ENCODE measurements at regions not wholly inside any gene's neighbourhood (a gene's known extent, or its start where the extent isn't known, plus 50 kb on each side); places are given as distances from the start of the nearest gene placed in this dataset.

GRCh38 chr10:52855546-52856325, 83.2 kb upstream of the MBL2 start:
- no peak overlapping the region for H3K27ac Mint-ChIP-seq
- no peaks in the 10 kb centered on the region for H3K36me3 Mint-ChIP-seq (ENCODE audit: low read depth)
- WGBS, 2 experiments (ENCODE audit: insufficient coverage in 1 of 2, insufficient read length in 1 of 2), result no CpG with 5 or more reads among the region's 1 CpG
- Histone ChIP-seq H3K4me1 (ENCODE audit: control insufficient read depth, insufficient read depth, low read length) (no peaks in the 10 kb centered on the region), H3K27me3 (ENCODE audit: control insufficient read depth, insufficient read depth, low read length, poor library complexity, severe bottlenecking) (peaks cover 2% of the 10 kb centered on the region), H3K9me3 (ENCODE audit: control insufficient read depth, low read length) (no peaks in the 10 kb centered on the region), H3K27ac (ENCODE audit: low read depth, low read length) (no peak overlapping the region), H3K4me3 (ENCODE audit: low read length) (no peak overlapping the region), H3K36me3 (ENCODE audit: control insufficient read depth, insufficient read depth, low read length) (no peaks in the 10 kb centered on the region), H3K9ac (ENCODE audit: extremely low read depth, low read length, poor library complexity, severe bottlenecking) (no peak overlapping the region)
- peaks cover 7% of the 10 kb centered on the region for H3K4me1 Mint-ChIP-seq
- no peak for DNase-seq
- no peak for TF ChIP-seq CTCF (conservative IDR thresholded peaks at IDR 0.05)
- no peak overlapping the region for H3K4me3 Mint-ChIP-seq
- no peaks in the 10 kb centered on the region for H3K9me3 Mint-ChIP-seq
- no peaks in the 10 kb centered on the region for H3K27me3 Mint-ChIP-seq (ENCODE audit: insufficient read depth)

DNA sequence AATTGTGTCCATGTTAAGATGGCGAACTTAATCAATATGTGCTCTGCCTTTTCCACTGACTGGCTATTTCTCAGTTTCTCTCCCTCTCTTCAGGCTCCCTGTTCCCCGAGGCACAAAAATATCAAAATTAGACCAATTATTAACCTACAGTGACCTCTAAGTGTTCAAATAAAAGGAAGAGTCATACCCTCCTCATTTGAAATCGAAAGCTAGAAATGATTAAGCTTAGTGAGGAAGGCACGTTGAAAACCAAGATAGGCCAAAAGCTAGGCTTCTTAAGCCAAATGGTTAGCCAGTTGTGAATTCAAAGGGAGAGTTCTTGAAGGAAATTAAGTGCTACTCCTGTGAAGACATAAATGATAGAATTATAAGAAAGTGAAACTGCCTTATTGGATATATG, 81.1 kb upstream of the MBL2 start:
- no peaks in the 10 kb centered on the region for H3K27me3 ChIP-seq (ENCODE audit: control insufficient read depth, insufficient read depth, low read length, poor library complexity, severe bottlenecking)
- DNase-seq, result no peak
- no peak overlapping the region for H3K4me3 Mint-ChIP-seq
- no peak overlapping the region for H3K27ac ChIP-seq (ENCODE audit: low read depth, low read length)
- TF ChIP-seq CTCF (conservative IDR thresholded peaks at IDR 0.05), result no peak
- H3K27me3 Mint-ChIP-seq (ENCODE audit: insufficient read depth), result no peaks in the 10 kb centered on the region
- H3K4me3 ChIP-seq (ENCODE audit: low read length), result no peak overlapping the region
- no peaks in the 10 kb centered on the region for H3K9me3 ChIP-seq (ENCODE audit: control insufficient read depth, low read length)
- no peak overlapping the region for H3K27ac Mint-ChIP-seq
- WGBS, 2 experiments (ENCODE audit: insufficient coverage in 1 of 2, insufficient read length in 1 of 2), result 84 to 90% methylated on average over 4 of the region's 4 CpGs
- no peaks in the 10 kb centered on the region for H3K4me1 Mint-ChIP-seq
- H3K9me3 Mint-ChIP-seq, result peaks cover 5% of the 10 kb centered on the region
- H3K36me3 Mint-ChIP-seq (ENCODE audit: low read depth), result no peaks in the 10 kb centered on the region
- H3K9ac ChIP-seq (ENCODE audit: extremely low read depth, low read length, poor library complexity, severe bottlenecking), result no peak overlapping the region
- no peaks in the 10 kb centered on the region for H3K4me1 ChIP-seq (ENCODE audit: control insufficient read depth, insufficient read depth, low read length)
- no peaks in the 10 kb centered on the region for H3K36me3 ChIP-seq (ENCODE audit: control insufficient read depth, insufficient read depth, low read length)

- 89% methylated on average over 2 of the region's 2 CpGs; no CpG with 5 or more reads in 1 of the 2 experiments for WGBS, 2 experiments (ENCODE audit: insufficient coverage in 1 of 2, insufficient read length in 1 of 2)
- Histone ChIP-seq H3K4me1 (ENCODE audit: control insufficient read depth, insufficient read depth, low read length) (no peaks in the 10 kb centered on the region), H3K36me3 (ENCODE audit: control insufficient read depth, insufficient read depth, low read length) (no peaks in the 10 kb centered on the region), H3K27me3 (ENCODE audit: control insufficient read depth, insufficient read depth, low read length, poor library complexity, severe bottlenecking) (no peaks in the 10 kb centered on the region), H3K4me3 (ENCODE audit: low read length) (no peak overlapping the region), H3K27ac (ENCODE audit: low read depth, low read length) (no peak overlapping the region), H3K9me3 (ENCODE audit: control insufficient read depth, low read length) (peaks cover 11% of the 10 kb centered on the region), H3K9ac (ENCODE audit: extremely low read depth, low read length, poor library complexity, severe bottlenecking) (no peak overlapping the region)
- no peaks in the 10 kb centered on the region for H3K4me1 Mint-ChIP-seq
- DNase-seq, result no peak
- no peak for TF ChIP-seq CTCF (conservative IDR thresholded peaks at IDR 0.05)
- H3K27ac Mint-ChIP-seq, result no peak overlapping the region
- H3K27me3 Mint-ChIP-seq (ENCODE audit: insufficient read depth), result no peaks in the 10 kb centered on the region
- H3K36me3 Mint-ChIP-seq (ENCODE audit: low read depth), result no peaks in the 10 kb centered on the region
- no peak overlapping the region for H3K4me3 Mint-ChIP-seq
- H3K9me3 Mint-ChIP-seq, result peaks cover 23% of the 10 kb centered on the region
Measured at GRCh38 chr10:52836816-52837215, 64.2 kb upstream of the MBL2 start.

Measured in endodermal cell (in vitro differentiated cells).